NCI-H2196 (cell line): ENCODE measurements at regions not wholly inside any gene's neighbourhood (a gene's known extent, or its start where the extent isn't known, plus 50 kb on each side); places are given as distances from the start of the nearest gene placed in this dataset.

ENCODE experiments used
- DNase-seq: peaks from one replicate; lab custom pipeline; 2025; ENCODE audit not compliant: unreplicated experiment; lab: John Stamatoyannopoulos, UW

GRCh38 chr1:81351864-81352263, 448.9 kb upstream of the ADGRL2 start:
- DNase-seq = no peak

DNA sequence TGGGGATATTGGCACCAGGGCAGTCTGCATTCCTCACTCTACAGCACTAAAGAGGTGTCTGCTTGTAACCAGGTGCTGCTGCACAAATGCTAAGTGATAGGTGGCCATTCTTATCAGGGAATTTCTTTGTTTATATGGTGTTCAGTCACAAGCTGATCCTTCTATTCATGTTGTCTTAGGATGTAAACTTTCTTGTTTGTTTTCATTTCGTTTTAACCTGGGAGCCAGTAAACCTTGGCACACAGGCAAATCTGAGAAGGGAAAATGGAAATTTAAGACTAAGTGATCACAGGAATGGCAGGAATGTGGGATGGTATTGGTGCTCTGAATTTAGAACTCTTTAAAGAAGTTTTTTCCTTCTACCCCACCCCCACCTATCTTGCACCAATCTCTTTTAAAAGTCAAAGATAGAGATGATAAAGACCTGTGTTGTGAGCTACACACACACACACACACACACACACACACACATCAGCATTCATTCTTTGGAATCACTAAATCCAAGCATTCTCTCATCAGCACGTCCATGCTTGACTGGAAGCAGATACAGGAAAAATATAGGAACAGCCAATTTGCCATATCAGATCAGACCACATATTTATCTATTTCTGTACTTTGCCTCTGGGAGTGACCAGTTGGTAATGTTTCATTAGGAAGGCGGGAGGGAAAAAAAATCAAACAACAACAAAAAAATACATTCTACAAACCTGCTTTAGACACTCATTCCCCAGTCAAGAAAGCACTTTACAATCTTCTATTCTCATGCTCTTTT, 451.4 kb upstream of the ADGRL2 start:
- DNase-seq = no peak

DNA sequence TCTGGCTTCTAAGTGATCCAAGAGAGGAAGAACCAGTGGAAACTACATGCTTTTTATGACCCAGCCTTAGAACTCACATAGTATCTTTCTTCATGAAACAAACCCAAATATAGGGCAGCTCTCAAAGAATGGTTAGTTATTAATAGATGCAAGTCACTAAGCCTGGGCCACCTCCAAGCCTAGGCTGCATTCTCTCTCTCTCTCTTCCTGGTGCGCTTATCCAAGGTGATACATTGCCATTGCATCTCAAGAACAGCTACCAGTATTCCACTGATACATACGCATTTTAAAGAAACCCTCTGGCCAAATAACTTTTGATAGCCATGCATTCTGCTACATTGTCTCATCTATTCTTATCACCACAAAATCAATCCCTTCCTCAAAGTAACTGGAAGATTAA, 455.6 kb upstream of the ADGRL2 start:
- DNase-seq = no peak

GRCh38 chr1:81340239-81340638, 460.5 kb upstream of the ADGRL2 start:
- no peak for DNase-seq

DNA sequence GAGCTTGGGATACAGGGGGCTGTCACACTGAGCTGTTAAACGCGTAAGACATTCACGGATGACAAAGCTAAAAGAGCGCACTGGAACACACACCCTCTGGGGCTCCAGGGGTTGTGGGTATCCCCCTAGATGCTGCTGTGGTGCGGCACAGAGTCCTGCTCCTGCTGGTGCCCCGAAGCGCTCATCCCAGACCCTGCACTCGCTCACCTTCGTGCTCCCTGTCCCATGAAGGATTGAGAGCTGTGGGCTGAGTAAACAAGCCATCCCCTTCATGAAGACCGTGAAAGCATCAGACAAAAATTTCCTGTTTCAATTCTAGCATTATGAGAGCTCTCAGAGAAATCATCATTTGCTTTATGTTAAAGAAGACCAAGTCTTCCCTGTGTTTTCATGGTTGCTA, 463.5 kb upstream of the ADGRL2 start:
- DNase-seq = no peak

DNA sequence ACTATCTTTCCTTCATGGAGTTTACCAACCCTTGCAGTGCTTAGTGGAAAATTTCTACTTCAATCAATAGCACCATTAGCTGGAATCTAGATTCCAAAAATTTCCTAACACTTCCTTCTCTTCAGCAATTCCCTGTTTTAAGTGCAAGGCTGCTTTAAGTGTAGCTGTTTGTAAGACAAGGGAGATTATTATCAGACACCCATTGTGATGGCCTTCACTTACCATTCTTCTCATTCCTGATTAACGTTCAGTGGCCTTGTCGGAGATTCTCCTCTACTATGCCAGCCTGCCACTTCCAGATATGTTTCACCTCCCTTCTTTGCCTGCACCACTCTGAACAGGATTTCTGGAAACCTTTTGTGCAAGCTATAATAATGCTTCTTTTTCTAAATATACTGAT, 464.9 kb upstream of the ADGRL2 start:
- no peak for DNase-seq

GRCh38 chr1:81330521-81330920, 470.2 kb upstream of the ADGRL2 start:
- DNase-seq = no peak

GRCh38 chr1:81330111-81330510, 470.6 kb upstream of the ADGRL2 start:
- no peak for DNase-seq

- DNase-seq = no peak
These were observed 471.7 kb upstream of the ADGRL2 start for GRCh38 chr1:81329041-81329440.

- no peak for DNase-seq
These were observed 473.0 kb upstream of the ADGRL2 start for GRCh38 chr1:81327743-81328142.

- no peak for DNase-seq
These were observed 473.5 kb upstream of the ADGRL2 start for GRCh38 chr1:81327103-81327710.

- no peak for DNase-seq
These were observed 474.5 kb upstream of the ADGRL2 start for GRCh38 chr1:81326212-81326611.

DNA sequence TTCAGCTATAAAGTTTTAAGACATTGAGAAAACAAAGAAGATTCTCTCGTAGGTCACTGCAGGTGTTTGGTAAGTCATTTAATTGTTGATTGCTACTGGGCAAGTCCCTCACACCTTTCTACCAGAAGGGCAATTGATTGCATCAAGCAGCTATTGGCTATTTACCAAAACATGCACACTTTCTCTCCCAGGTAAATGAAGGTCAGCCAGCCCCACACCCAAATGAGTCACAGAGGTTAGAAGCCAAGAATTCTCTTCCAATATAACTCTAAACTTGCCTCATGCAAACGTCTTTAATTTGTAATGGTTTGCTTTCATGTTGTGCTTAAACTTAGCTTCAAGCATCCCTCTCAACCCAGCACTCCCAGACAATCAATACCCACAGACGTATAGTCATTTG, 475.3 kb upstream of the ADGRL2 start:
- no peak for DNase-seq

DNA sequence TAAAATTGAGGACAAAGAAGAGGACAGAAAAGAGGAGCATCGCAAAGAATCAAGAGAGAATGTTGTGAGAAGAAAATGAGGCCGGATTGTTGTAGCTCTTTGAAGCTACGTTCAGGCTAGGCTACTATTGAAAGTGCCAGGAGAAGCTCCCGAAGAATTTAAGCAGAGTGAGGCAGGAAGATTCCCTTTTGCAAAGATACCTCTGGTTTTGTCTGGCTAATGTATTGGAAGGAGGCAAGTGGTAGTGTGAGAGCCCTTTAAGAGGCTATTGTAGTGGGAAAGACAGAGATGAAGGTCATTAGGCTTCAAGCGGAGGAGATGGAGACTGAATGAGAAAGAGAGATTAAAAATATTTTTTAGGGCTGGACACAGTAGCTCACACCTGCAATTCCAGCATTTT, 476.9 kb upstream of the ADGRL2 start:
- no peak for DNase-seq

- DNase-seq = no peak
These were observed 483.5 kb upstream of the ADGRL2 start for GRCh38 chr1:81317191-81317590.

GRCh38 chr1:81314513-81315233, 486.1 kb upstream of the ADGRL2 start:
- no peak for DNase-seq

GRCh38 chr1:81313289-81313688, 487.4 kb upstream of the ADGRL2 start:
- DNase-seq = no peak

GRCh38 chr1:81312272-81312754, 488.4 kb upstream of the ADGRL2 start:
- no peak for DNase-seq

DNA sequence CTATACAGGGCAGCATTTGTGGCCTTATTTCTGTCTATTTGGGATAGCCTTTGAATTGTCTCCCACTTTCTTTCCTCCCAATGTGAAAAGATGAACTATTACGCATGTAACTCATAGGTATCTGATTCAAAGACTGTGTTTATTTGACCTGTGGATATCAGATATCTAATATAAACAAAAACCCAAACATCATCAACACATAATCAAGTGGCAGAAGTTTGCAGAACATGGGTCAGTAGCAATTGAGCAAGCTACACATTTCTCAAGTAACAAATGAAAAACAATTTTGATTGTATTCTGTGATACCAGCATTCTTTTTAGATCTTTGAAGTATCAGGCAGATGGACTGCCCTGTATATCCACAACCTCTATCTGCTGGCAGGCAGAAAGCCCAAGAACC, 490.5 kb upstream of the ADGRL2 start:
- no peak for DNase-seq

DNA sequence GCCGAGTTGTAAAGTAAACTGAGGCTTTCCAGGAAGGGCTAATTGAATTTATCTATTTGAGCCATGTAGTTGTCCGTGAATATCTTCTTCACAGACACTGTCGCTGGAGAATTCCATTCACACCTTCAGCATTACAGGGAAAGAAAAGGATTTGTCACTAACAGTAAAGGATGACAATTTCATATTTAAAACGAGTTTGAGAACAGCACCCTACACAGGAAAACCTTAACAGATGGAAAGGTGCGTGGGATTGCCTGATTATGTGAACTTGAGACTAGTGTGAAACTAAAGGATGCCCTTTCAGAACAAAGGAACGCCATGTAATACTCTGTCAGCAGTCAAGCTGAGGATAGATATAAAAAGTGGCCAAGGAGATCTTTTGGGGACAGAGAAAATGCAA, 492.5 kb upstream of the ADGRL2 start:
- no peak for DNase-seq

- DNase-seq = no peak
These were observed 492.9 kb upstream of the ADGRL2 start for GRCh38 chr1:81307786-81308185.

- DNase-seq = peak; percentile 73
These were observed 494.7 kb upstream of the ADGRL2 start for GRCh38 chr1:81305997-81306452.
